Lower leg skin (tissue), 3 donors: ENCODE measurements at regions not wholly inside any gene's neighbourhood (a gene's known extent, or its start where the extent isn't known, plus 50 kb on each side); places are given as distances from the start of the nearest gene placed in this dataset.

ENCODE experiments used
- CTCF ChIP-seq, 3 donors: fragments of 450-650 bp; IDR thresholded peaks; one replicate each; pipeline ENCODE4 v1.5.1; 2016; ENCODE audit warnings: antibody characterized with exemption in 3 of 3, mild to moderate bottlenecking in 3 of 3, moderate library complexity in 2 of 3
- POLR2A ChIP-seq, 2 donors: fragments of 450-650 bp; IDR thresholded peaks; one replicate each; pipeline ENCODE4 v1.6.1; 2016 to 2017; ENCODE audit warnings: antibody characterized with exemption in 2 of 2, mild to moderate bottlenecking in 1 of 2, moderate library complexity in 1 of 2

- TF ChIP-seq CTCF (IDR thresholded peaks at IDR 0.05) (no peak), POLR2A (IDR thresholded peaks at IDR 0.05) (no peak)
These were observed 882.7 kb downstream of the XPNPEP1 start for GRCh38 chr10:109040622-109041021.
